B cell (primary cell): ENCODE measurements at regions not wholly inside any gene's neighbourhood (a gene's known extent, or its start where the extent isn't known, plus 50 kb on each side); places are given as distances from the start of the nearest gene placed in this dataset.

Experiments
- ATAC-seq: fragments of 200-7000 bp; cut with Tn5 transposase; one replicate; pipeline ENCODE4 v1.10.0; 2021; ENCODE audit warnings: low read depth, mild to moderate bottlenecking, moderate number of reproducible peaks, moderate library complexity
- CTCF ChIA-PET: fragments of 350-600 bp; sonication (Branson Sonifier 250); formaldehyde crosslinking; loops from one replicate; lab custom pipeline; 2021; ENCODE audit warnings: antibody characterized with exemption, inconsistent platforms; lab: Charles Lee
- POLR2A ChIA-PET: fragments of 350-600 bp; sonication (Branson Sonifier 250); formaldehyde crosslinking; loops from one replicate; lab custom pipeline; 2021; ENCODE audit warnings: antibody characterized with exemption; lab: Charles Lee
- DNase-seq: peaks from one replicate; pipeline ENCODE4 v3.0.0; 2013
- H2AFZ ChIP-seq: 2 replicates; pipeline ENCODE4 v1.6.1; 2012; ENCODE audit warnings: mild to moderate bottlenecking, low read depth, low read length; ENCODE audit not compliant: insufficient read depth, poor library complexity, severe bottlenecking
- H3K27ac ChIP-seq, 2 donors: 1 replicate in 1 of 2; 2 replicates in 1 of 2; pipeline ENCODE4 v1.5.1; 2012 to 2013; ENCODE audit warnings: low read length in 2 of 2, mild to moderate bottlenecking in 2 of 2, moderate library complexity in 1 of 2
- H3K27me3 ChIP-seq, 4 experiments: fragments of 200-600 bp in 1 of 4; sonication (generic) in 1 of 4; replicated peaks in 1 of 4; 1 replicate in 2 of 4; 2 replicates in 2 of 4; pipeline versions ENCODE4 v1.6.1 to v1.7.0; 2013 to 2016; ENCODE audit warnings: low read length in 3 of 4, mild to moderate bottlenecking in 2 of 4, mixed read lengths in 1 of 4, moderate library complexity in 1 of 4; ENCODE audit not compliant: insufficient read depth in 4 of 4, control insufficient read depth in 3 of 4; ENCODE audit errors: control extremely low read depth in 1 of 4
- H3K36me3 ChIP-seq, 2 experiments: replicated peaks in 1 of 2; 1 replicate in 1 of 2; 2 replicates in 1 of 2; pipeline versions ENCODE4 v1.6.1 to v1.7.1; 2013; ENCODE audit warnings: low read length in 1 of 2; ENCODE audit not compliant: insufficient read depth in 2 of 2, control insufficient read depth in 1 of 2; ENCODE audit errors: control extremely low read depth in 1 of 2, extremely low read depth in 1 of 2
- H3K4me1 ChIP-seq, 2 donors: fragments of 200-600 bp in 1 of 2; sonication (generic) in 1 of 2; 1 replicate in 1 of 2; 2 replicates in 1 of 2; pipeline versions ENCODE4 v1.5.1 to v1.6.1; 2013 to 2017; ENCODE audit warnings: low read length in 2 of 2; ENCODE audit not compliant: control insufficient read depth in 2 of 2, insufficient read depth in 2 of 2
- H3K4me2 ChIP-seq: replicated peaks from 2 replicates; pipeline ENCODE3; 2012; ENCODE audit warnings: mild to moderate bottlenecking, low read depth, low read length; ENCODE audit not compliant: poor library complexity, severe bottlenecking
- H3K4me3 ChIP-seq, 5 experiments: fragments of 200-600 bp in 1 of 5; sonication (generic) in 1 of 5; 1 replicate in 3 of 5; 2 replicates in 2 of 5; pipeline versions ENCODE4 v1.5.1 to v1.7.0; 2011 to 2016; ENCODE audit warnings: low read length in 4 of 5, mild to moderate bottlenecking in 4 of 5, low read depth in 2 of 5, control low read depth in 1 of 5, moderate library complexity in 1 of 5; ENCODE audit not compliant: insufficient read depth in 1 of 5; ENCODE audit errors: control extremely low read depth in 1 of 5, extremely low read depth in 1 of 5
- H3K79me2 ChIP-seq: fragments of 200-600 bp; sonication (generic); one replicate; pipeline ENCODE4 v1.6.0; 2016; ENCODE audit warnings: low read length; ENCODE audit not compliant: control insufficient read depth, insufficient read depth
- H3K9ac ChIP-seq: fragments of 200-600 bp; sonication (generic); 2 replicates; pipeline ENCODE4 v1.6.1; 2017; ENCODE audit warnings: mild to moderate bottlenecking, low read length, moderate library complexity
- H3K9me3 ChIP-seq, 3 donors: one replicate each; pipeline versions ENCODE4 v1.6.1 to v1.7.1; 2013; ENCODE audit warnings: low read length in 2 of 3; ENCODE audit not compliant: control insufficient read depth in 2 of 3, insufficient read depth in 1 of 3; ENCODE audit errors: control extremely low read depth in 1 of 3
- H4K20me1 ChIP-seq: 2 replicates; pipeline ENCODE4 v1.6.0; 2012; ENCODE audit warnings: mild to moderate bottlenecking, low read length; ENCODE audit not compliant: insufficient read depth, control insufficient read depth, poor library complexity, severe bottlenecking
- H3K27ac Mint-ChIP-seq: one replicate; pipeline ENCODE4 v1.8.0; 2021; ENCODE audit warnings: mixed read lengths
- H3K27me3 Mint-ChIP-seq: one replicate; pipeline ENCODE4 v1.8.0; 2021; ENCODE audit warnings: mixed read lengths
- H3K4me1 Mint-ChIP-seq: one replicate; pipeline ENCODE4 v1.8.0; 2021; ENCODE audit warnings: mixed read lengths
- H3K4me3 Mint-ChIP-seq: one replicate; pipeline ENCODE4 v1.8.0; 2021; ENCODE audit warnings: mixed read lengths
- H3K9me3 Mint-ChIP-seq: one replicate; pipeline ENCODE4 v1.8.0; 2022; ENCODE audit warnings: mixed read lengths; ENCODE audit not compliant: insufficient read depth
- CTCF ChIP-seq: fragments of 200-600 bp; IDR thresholded peaks from one replicate; pipeline ENCODE4 v1.8.0; 2022; ENCODE audit warnings: antibody characterized with exemption, mild to moderate bottlenecking
- EZH2 ChIP-seq: IDR thresholded peaks from 2 replicates; pipeline ENCODE4 v1.6.1; 2012; ENCODE audit warnings: borderline replicate concordance, low read depth, mild to moderate bottlenecking, moderate library complexity, low read length; ENCODE audit not compliant: insufficient read depth, poor library complexity, severe bottlenecking
- WGBS: methylation state at CpG from one replicate; pipeline ENCODE4 v1.1.5; 2013; ENCODE audit warnings: missing lambda C conversion rate; ENCODE audit not compliant: insufficient coverage; 5-methylcytosine and 5-hydroxymethylcytosine counted together
- intact Hi-C: fragments of 100-400 bp; cut with micrococcal nuclease; formaldehyde crosslinking; loops from one replicate; pipeline ENCODE4 v1.10.0; 2022

GRCh38 chr5:173677125-173677672 is 60.7 kb upstream of the BOD1 start:
- Mint-ChIP-seq H3K4me3 (no peak overlapping the region), H3K4me1 (peaks cover 40% of the 10 kb centered on the region), H3K9me3 (peaks cover 1% of the 10 kb centered on the region), H3K27me3 (no peaks in the 10 kb centered on the region), H3K27ac (no peak overlapping the region)
- H3K36me3 ChIP-seq: no peaks in the 10 kb centered on the region
- H3K27me3 ChIP-seq: no peaks in the 10 kb centered on the region
- ChIA-PET POLR2A (no interaction called here), CTCF (interaction anchor here (1.3 to 1.4 kb wide), 2 partner anchors 12 to 231 kb away, joined by 3 to 5 read pairs; no protein-coding TSS in a partner anchor)
- H2AFZ ChIP-seq: no peak overlapping the region
- no peak overlapping the region for H3K27ac ChIP-seq
- no peak for ATAC-seq
- no peak for DNase-seq
- WGBS: 100% methylated on average over 1 of the region's 2 CpGs
- peaks cover 1 to 21% (median 9%) of the 10 kb centered on the region in 3 donors for H3K9me3 ChIP-seq
- no peak overlapping the region for H3K4me2 ChIP-seq
- intact Hi-C loops: no loop called here
- no peak overlapping the region for H3K4me3 ChIP-seq
- no peaks in the 10 kb centered on the region for H3K79me2 ChIP-seq
- H3K9ac ChIP-seq: no peak overlapping the region
- H4K20me1 ChIP-seq: no peaks in the 10 kb centered on the region
- H3K4me1 ChIP-seq: peaks cover 17 to 20% of the 10 kb centered on the region in 2 donors
- no peak for TF ChIP-seq CTCF
- no peak for TF ChIP-seq EZH2

DNA sequence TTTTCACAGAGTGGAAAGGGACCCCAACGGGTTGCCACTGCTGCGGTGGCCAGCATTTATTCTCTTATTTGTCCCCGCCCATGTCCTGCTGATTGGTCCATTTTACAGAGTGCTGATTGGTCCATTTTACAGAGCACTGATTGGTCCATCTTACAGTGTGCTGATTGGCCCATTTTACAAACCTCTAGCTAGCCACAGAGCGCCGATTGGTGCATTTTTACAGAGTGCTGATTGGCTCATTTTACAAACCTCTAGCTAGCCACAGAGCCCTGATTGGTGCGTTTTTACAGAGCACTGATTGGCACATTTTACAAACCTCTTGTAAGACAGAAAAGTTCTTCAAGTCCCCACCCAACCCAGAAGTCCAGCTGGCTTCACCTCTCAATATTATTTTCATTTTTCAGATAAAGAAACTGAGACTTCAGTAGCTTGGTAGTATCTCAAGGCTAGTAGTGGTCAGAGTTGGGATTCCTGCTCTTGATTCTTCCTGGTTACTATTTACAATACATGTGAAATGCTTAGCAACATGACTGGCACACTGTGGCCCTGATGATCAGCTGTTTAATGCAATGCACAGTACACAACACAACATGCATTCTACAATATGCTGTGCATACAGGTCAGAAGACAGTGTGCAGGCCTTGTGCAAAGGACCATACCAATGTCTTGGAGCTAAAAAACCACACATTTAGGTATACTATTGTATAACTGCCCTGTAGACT is 63.6 kb upstream of the BOD1 start:
- intact Hi-C loops: loop anchor here (1.0 to 10.0 kb wide), 4 partner anchors 9 to 102 kb away; partner anchors contain the start of gene BOD1
- H3K9me3 Mint-ChIP-seq: peaks cover 1% of the 10 kb centered on the region
- Histone ChIP-seq H4K20me1 (no peaks in the 10 kb centered on the region), H3K36me3 (no peaks in the 10 kb centered on the region), H3K4me3 (no peak overlapping the region), H2AFZ (no peak overlapping the region), H3K4me2 (peak overlapping the region; percentile 47), H3K27ac (peak overlapping the region; percentile 81 to 88), H3K9ac (peak overlapping the region; percentile 14), H3K4me1 (peaks cover 17 to 20% of the 10 kb centered on the region in 2 donors), H3K9me3 (peaks cover 1 to 20% (median 7%) of the 10 kb centered on the region in 3 donors), H3K27me3 (no peaks in the 10 kb centered on the region), H3K79me2 (no peaks in the 10 kb centered on the region)
- ChIA-PET CTCF (interaction anchor here (0.7 to 1.5 kb wide), 8 partner anchors 9 to 245 kb away, joined by 3 to 6 read pairs (median 4); no protein-coding TSS in a partner anchor), POLR2A (interaction anchor here (0.9 to 1.4 kb wide), 3 partner anchors 10 to 205 kb away, joined by 3 to 13 read pairs (median 3); no protein-coding TSS in a partner anchor)
- WGBS: 100% methylated on average over 3 of the region's 6 CpGs
- peak; percentile 61 for DNase-seq
- H3K27me3 Mint-ChIP-seq: no peaks in the 10 kb centered on the region
- peak overlapping the region; percentile 70 for H3K4me3 Mint-ChIP-seq
- ATAC-seq: peak; percentile 59
- peaks cover 40% of the 10 kb centered on the region for H3K4me1 Mint-ChIP-seq
- no peak for TF ChIP-seq EZH2
- no peak for TF ChIP-seq CTCF
- H3K27ac Mint-ChIP-seq: peak overlapping the region; percentile 94
